Fibroblast of skin of left quadriceps (primary cell): ENCODE measurements at regions not wholly inside any gene's neighbourhood (a gene's known extent, or its start where the extent isn't known, plus 50 kb on each side); places are given as distances from the start of the nearest gene placed in this dataset.
A peak's percentile ranks its signal among the peaks of the same experiment; 100 is the strongest.

Source experiments
- DNase-seq, 2 experiments: peaks; one replicate each; pipeline ENCODE4 v3.0.0-alpha.2; 2013; ENCODE audit warnings: low read depth in 2 of 2

GRCh38 chr2:223386189-223386588 lies 216.0 kb downstream of the SCG2 start:
- DNase-seq = no peak

GRCh38 chr2:223386984-223387383 lies 215.2 kb downstream of the SCG2 start:
- no peak for DNase-seq

- DNase-seq = no peak
Observed at GRCh38 chr2:223389624-223390023, 212.5 kb downstream of the SCG2 start.

- DNase-seq = no peak
Observed at GRCh38 chr2:223396993-223397392, 205.2 kb downstream of the SCG2 start.

- DNase-seq = no peak
Observed at GRCh38 chr2:223399357-223399957, 202.7 kb downstream of the SCG2 start.

GRCh38 chr2:223404616-223405015 lies 197.5 kb downstream of the SCG2 start:
- DNase-seq = no peak

GRCh38 chr2:223414646-223415045 lies 187.5 kb downstream of the SCG2 start:
- peak; percentile 49 to 56 for DNase-seq

GRCh38 chr2:223415071-223415470 lies 187.1 kb downstream of the SCG2 start:
- no peak for DNase-seq

- DNase-seq = no peak
Observed at GRCh38 chr2:223416815-223417610, 185.1 kb downstream of the SCG2 start.

- DNase-seq = no peak
Observed at GRCh38 chr2:223418131-223418530, 184.0 kb downstream of the SCG2 start.

GRCh38 chr2:223418604-223419199 lies 183.5 kb downstream of the SCG2 start:
- DNase-seq = no peak

GRCh38 chr2:223420048-223420447 lies 182.1 kb downstream of the SCG2 start:
- no peak for DNase-seq

- DNase-seq = no peak
Observed at GRCh38 chr2:223431479-223431878, 170.7 kb downstream of the SCG2 start.

- no peak for DNase-seq
Observed at GRCh38 chr2:223433461-223433860, 168.7 kb downstream of the SCG2 start.

GRCh38 chr2:223437788-223438187 lies 164.4 kb downstream of the SCG2 start:
- no peak for DNase-seq

- no peak for DNase-seq
Observed at GRCh38 chr2:223439184-223439583, 163.0 kb downstream of the SCG2 start.

GRCh38 chr2:223439786-223440185 lies 162.4 kb downstream of the SCG2 start:
- DNase-seq = no peak

- DNase-seq = no peak
Observed at GRCh38 chr2:223442847-223443246, 159.3 kb downstream of the SCG2 start.

- no peak for DNase-seq
Observed at GRCh38 chr2:223450246-223450645, 151.9 kb downstream of the SCG2 start.

- no peak for DNase-seq
Observed at GRCh38 chr2:223457301-223457700, 144.9 kb downstream of the SCG2 start.

- DNase-seq = no peak
Observed at GRCh38 chr2:223459328-223459939, 142.7 kb downstream of the SCG2 start.

GRCh38 chr2:223460209-223460608 lies 142.0 kb downstream of the SCG2 start:
- no peak for DNase-seq

- peak; percentile 32 to 37 for DNase-seq
Observed at GRCh38 chr2:223460774-223461211, 141.4 kb downstream of the SCG2 start.
